Testis (tissue), 2 donors: ENCODE measurements at regions not wholly inside any gene's neighbourhood (a gene's known extent, or its start where the extent isn't known, plus 50 kb on each side); places are given as distances from the start of the nearest gene placed in this dataset.
"Not testable (repeated sequence)": the region's sequence is repeated elsewhere in the genome, so short reads cannot be mapped to it uniquely, and the experiment has no call there.

Source experiments
- CTCF ChIP-seq, 3 experiments: fragments of 450-650 bp in 2 of 3; fragments of 200-600 bp in 1 of 3; sonication (generic) in 1 of 3; IDR thresholded peaks; one replicate each; pipeline ENCODE4 v1.5.1; 2016 to 2019; ENCODE audit warnings: antibody characterized with exemption in 3 of 3, mild to moderate bottlenecking in 2 of 3, moderate library complexity in 1 of 3
- POLR2A ChIP-seq: fragments of 450-650 bp; IDR thresholded peaks from one replicate; pipeline ENCODE4 v1.6.1; 2017; ENCODE audit warnings: antibody characterized with exemption, mild to moderate bottlenecking, moderate library complexity

GRCh38 chr7:35931551-35931950 lies 130.7 kb downstream of the SEPTIN7 start:
- TF ChIP-seq POLR2A; CTCF (IDR thresholded peaks at IDR 0.05): not testable (repeated sequence)
